Liver (tissue), 8 donors: ENCODE measurements at regions not wholly inside any gene's neighbourhood (a gene's known extent, or its start where the extent isn't known, plus 50 kb on each side); places are given as distances from the start of the nearest gene placed in this dataset.
A peak's percentile ranks its signal among the peaks of the same experiment; 100 is the strongest.

Source experiments
- DNase-seq: peaks from one replicate; pipeline ENCODE4 v3.0.0-alpha.2; 2017; ENCODE audit warnings: low spot score
- H3K27ac ChIP-seq, 2 donors: one replicate each; pipeline ENCODE4 v1.7.0; 2013; ENCODE audit warnings: inconsistent platforms in 2 of 2, low read length in 2 of 2, control low read depth in 1 of 2, low read depth in 1 of 2, mild to moderate bottlenecking in 1 of 2
- H3K27me3 ChIP-seq, 4 donors: one replicate each; pipeline versions ENCODE4 v1.6.1 to v1.7.0; 2013; ENCODE audit warnings: low read length in 3 of 4, inconsistent platforms in 1 of 4, mild to moderate bottlenecking in 1 of 4, moderate library complexity in 1 of 4; ENCODE audit not compliant: control insufficient read depth in 4 of 4, insufficient read depth in 4 of 4
- H3K36me3 ChIP-seq, 4 donors: one replicate each; pipeline versions ENCODE4 v1.6.1 to v1.7.0; 2013; ENCODE audit warnings: low read length in 3 of 4, mild to moderate bottlenecking in 3 of 4, low read depth in 1 of 4, moderate library complexity in 1 of 4; ENCODE audit not compliant: control insufficient read depth in 4 of 4, insufficient read depth in 3 of 4
- H3K4me1 ChIP-seq, 4 donors: one replicate each; pipeline versions ENCODE4 v1.6.1 to v1.7.0; 2013; ENCODE audit warnings: low read length in 3 of 4, mild to moderate bottlenecking in 3 of 4, moderate library complexity in 1 of 4; ENCODE audit not compliant: control insufficient read depth in 4 of 4, insufficient read depth in 4 of 4
- H3K4me3 ChIP-seq, 3 donors: one replicate each; pipeline versions ENCODE4 v1.6.1 to v1.7.0; 2013; ENCODE audit warnings: low read length in 3 of 3, control low read depth in 1 of 3, low read depth in 1 of 3, mild to moderate bottlenecking in 1 of 3
- H3K9ac ChIP-seq, 2 donors: one replicate each; pipeline ENCODE4 v1.7.0; 2013; ENCODE audit warnings: low read length in 2 of 2, mild to moderate bottlenecking in 2 of 2, moderate library complexity in 2 of 2, control low read depth in 1 of 2, low read depth in 1 of 2
- H3K9me3 ChIP-seq, 4 donors: one replicate each; pipeline versions ENCODE4 v1.6.1 to v1.7.0; 2013; ENCODE audit warnings: low read length in 3 of 4; ENCODE audit not compliant: control insufficient read depth in 4 of 4
- EGR1 ChIP-seq, 2 donors: IDR thresholded peaks; 2 replicates each; pipeline ENCODE4 v1.6.1; 2016 to 2018; ENCODE audit warnings: antibody characterized with exemption in 2 of 2, low read depth in 2 of 2
- FOXA1 ChIP-seq: IDR thresholded peaks from 2 replicates; pipeline ENCODE4 v1.6.1; 2016; ENCODE audit warnings: antibody characterized with exemption
- FOXA2 ChIP-seq: IDR thresholded peaks from 2 replicates; pipeline ENCODE4 v1.6.1; 2016; ENCODE audit warnings: antibody characterized with exemption
- GABPA ChIP-seq, 2 donors: IDR thresholded peaks in 1 of 2; conservative IDR thresholded peaks in 1 of 2; 2 replicates each; pipeline ENCODE4 v1.6.1; 2016; ENCODE audit warnings: antibody characterized with exemption in 2 of 2, mild to moderate bottlenecking in 1 of 2, moderate library complexity in 1 of 2
- HNF4A ChIP-seq, 2 donors: conservative IDR thresholded peaks; 2 replicates each; pipeline ENCODE4 v1.6.1; 2016; ENCODE audit warnings: antibody characterized with exemption in 2 of 2, mild to moderate bottlenecking in 2 of 2
- HNF4G ChIP-seq: IDR thresholded peaks from 2 replicates; pipeline ENCODE4 v1.6.1; 2016; ENCODE audit warnings: antibody characterized with exemption
- RAD21 ChIP-seq, 2 donors: IDR thresholded peaks; 2 replicates each; pipeline ENCODE4 v1.6.1; 2016; ENCODE audit warnings: antibody characterized with exemption in 2 of 2, mild to moderate bottlenecking in 2 of 2
- RXRA ChIP-seq, 2 donors: IDR thresholded peaks; 2 replicates each; pipeline ENCODE4 v1.6.1; 2017 to 2018; ENCODE audit warnings: antibody characterized with exemption in 2 of 2, mild to moderate bottlenecking in 1 of 2
- TAF1 ChIP-seq: conservative IDR thresholded peaks from 2 replicates; pipeline ENCODE4 v1.6.1; 2016; ENCODE audit warnings: antibody characterized with exemption, mild to moderate bottlenecking
- YY1 ChIP-seq: IDR thresholded peaks from 2 replicates; pipeline ENCODE4 v1.6.1; 2016; ENCODE audit warnings: antibody characterized with exemption, mild to moderate bottlenecking
- WGBS: extraction: QIAGEN DNeasy Blood & Tissue Kit; methylation state at CpG from one replicate; pipeline ENCODE4 v1.1.7; 2013; 5-methylcytosine and 5-hydroxymethylcytosine counted together
- TF ChIP-seq, protein P1 (sequence below): IDR thresholded peaks from 2 replicates; pipeline ENCODE4 v1.6.1; 2016; ENCODE audit warnings: antibody characterized with exemption
- TF ChIP-seq, protein P2 (sequence below): IDR thresholded peaks from 2 replicates; pipeline ENCODE4 v1.6.1; 2016; ENCODE audit warnings: antibody characterized with exemption
- TF ChIP-seq, protein P3 (sequence below): fragments of 150-350 bp; IDR thresholded peaks from 2 replicates; pipeline ENCODE4 v1.5.1; 2017; ENCODE audit warnings: improper control_type of control experiment, low read depth, low read length; ENCODE audit not compliant: missing input control
- TF ChIP-seq, protein P4 (sequence below): IDR thresholded peaks from 2 replicates; pipeline ENCODE4 v1.6.1; 2016; ENCODE audit warnings: antibody characterized with exemption
- donor health status: healthy.
- donor health status: healthy.
- donor health status: healthy.
- donor health status: healthy.
- donor health status: healthy.

DNA sequence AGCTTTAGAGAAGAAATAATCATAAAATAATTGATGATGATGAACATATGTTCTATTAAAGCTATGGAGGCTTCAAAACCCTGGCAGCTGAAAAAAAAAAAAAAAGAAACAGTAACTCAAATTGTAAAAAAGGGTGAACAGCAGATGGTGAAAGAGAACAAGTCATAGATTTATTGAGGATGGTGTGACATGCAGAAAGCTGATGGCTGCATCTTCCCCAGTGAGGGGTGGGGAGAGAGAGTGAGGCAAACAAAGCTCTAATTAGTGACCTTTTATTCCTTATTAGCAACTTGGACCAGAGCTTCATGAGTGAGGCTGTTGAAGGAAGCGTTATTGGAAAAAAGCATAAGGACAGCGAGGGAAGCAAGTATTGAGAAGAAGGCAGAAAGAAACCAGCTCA, 191.7 kb downstream of the EDN1 start:
- DNase-seq, result no peak
- WGBS, result 96% methylated on average over 2 of the region's 2 CpGs
- H3K27ac ChIP-seq, result no peak overlapping the region

DNA sequence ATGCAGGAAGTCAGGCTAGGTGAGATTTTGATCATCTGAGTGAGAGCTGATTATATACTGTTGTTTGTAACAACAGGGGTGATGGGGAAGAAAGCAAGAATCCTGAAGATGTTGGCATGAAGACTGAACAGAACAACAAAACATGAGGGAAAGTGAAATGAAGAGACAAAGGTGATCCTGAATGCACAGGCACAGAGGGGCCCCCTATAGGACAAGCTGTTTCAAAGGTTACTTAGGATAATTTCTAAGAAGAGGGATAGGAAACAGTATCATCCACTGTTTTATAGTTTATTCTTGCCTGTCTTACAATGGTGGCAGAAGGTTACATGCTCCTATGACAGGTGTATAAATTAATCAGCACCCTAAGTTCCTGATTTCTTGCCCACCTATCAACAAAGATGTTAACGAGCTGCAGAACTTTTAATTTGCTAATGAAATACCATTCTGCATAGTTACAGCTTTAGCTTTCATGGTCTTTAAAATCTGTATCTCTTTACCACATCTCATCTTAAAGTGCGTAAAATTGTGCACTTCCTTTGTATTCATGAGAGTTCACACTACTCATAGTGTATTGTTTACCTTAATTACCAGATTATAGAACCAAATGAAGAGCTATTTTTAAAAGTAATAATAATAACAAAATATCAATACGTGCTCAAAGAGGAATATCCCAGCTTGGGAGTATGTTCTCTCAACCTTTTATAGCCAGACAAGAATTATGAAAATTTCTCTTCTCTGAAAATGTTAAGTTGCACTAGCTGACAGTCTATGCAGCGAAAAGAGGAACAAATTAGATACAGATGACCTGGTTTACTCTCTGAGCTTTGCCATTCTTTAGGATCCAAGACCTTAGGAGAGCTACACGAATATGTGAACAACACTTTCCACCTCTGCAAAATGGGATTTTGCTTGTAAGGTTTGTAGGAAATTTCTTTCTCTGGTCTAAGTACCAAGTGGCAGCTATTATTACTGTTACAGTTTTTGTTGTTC, 192.5 kb downstream of the EDN1 start:
- no peak overlapping the region for H3K9ac ChIP-seq
- TF ChIP-seq RAD21 (IDR thresholded peaks at IDR 0.05) (peak; percentile 32 to 52), HNF4A (conservative IDR thresholded peaks at IDR 0.05) (no peak), FOXA1 (no peak), TAF1 (no peak), FOXA2 (no peak)
- TF ChIP-seq, protein P1, sequence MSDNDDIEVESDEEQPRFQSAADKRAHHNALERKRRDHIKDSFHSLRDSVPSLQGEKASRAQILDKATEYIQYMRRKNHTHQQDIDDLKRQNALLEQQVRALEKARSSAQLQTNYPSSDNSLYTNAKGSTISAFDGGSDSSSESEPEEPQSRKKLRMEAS, result no peak
- no peaks in the 10 kb centered on the region for H3K36me3 ChIP-seq
- no peaks in the 10 kb centered on the region for H3K4me1 ChIP-seq
- no peaks in the 10 kb centered on the region for H3K27me3 ChIP-seq
- DNase-seq, result no peak
- WGBS, result 90% methylated on average over 5 of the region's 5 CpGs
- H3K27ac ChIP-seq, result no peak overlapping the region
- H3K4me3 ChIP-seq, result no peak overlapping the region
- no peaks in the 10 kb centered on the region for H3K9me3 ChIP-seq

More for the DNA sequence above, 191.7 kb downstream of the EDN1 start:
- Histone ChIP-seq H3K9me3 (no peaks in the 10 kb centered on the region), H3K9ac (no peak overlapping the region), H3K27me3 (no peaks in the 10 kb centered on the region), H3K4me1 (no peaks in the 10 kb centered on the region), H3K4me3 (no peak overlapping the region), H3K36me3 (no peaks in the 10 kb centered on the region)
- TF ChIP-seq YY1, result no peak
- TF ChIP-seq, protein P1, result no peak
- TF ChIP-seq RXRA (IDR thresholded peaks at IDR 0.05), result no peak
- TF ChIP-seq, protein P2, sequence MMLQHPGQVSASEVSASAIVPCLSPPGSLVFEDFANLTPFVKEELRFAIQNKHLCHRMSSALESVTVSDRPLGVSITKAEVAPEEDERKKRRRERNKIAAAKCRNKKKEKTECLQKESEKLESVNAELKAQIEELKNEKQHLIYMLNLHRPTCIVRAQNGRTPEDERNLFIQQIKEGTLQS, result no peak
- no peak for TF ChIP-seq HNF4A (conservative IDR thresholded peaks at IDR 0.05)
- TF ChIP-seq FOXA1, result no peak
- TF ChIP-seq, protein P3, sequence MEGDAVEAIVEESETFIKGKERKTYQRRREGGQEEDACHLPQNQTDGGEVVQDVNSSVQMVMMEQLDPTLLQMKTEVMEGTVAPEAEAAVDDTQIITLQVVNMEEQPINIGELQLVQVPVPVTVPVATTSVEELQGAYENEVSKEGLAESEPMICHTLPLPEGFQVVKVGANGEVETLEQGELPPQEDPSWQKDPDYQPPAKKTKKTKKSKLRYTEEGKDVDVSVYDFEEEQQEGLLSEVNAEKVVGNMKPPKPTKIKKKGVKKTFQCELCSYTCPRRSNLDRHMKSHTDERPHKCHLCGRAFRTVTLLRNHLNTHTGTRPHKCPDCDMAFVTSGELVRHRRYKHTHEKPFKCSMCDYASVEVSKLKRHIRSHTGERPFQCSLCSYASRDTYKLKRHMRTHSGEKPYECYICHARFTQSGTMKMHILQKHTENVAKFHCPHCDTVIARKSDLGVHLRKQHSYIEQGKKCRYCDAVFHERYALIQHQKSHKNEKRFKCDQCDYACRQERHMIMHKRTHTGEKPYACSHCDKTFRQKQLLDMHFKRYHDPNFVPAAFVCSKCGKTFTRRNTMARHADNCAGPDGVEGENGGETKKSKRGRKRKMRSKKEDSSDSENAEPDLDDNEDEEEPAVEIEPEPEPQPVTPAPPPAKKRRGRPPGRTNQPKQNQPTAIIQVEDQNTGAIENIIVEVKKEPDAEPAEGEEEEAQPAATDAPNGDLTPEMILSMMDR, result no peak
- TF ChIP-seq RAD21 (IDR thresholded peaks at IDR 0.05), result no peak
- no peak for TF ChIP-seq EGR1 (IDR thresholded peaks at IDR 0.05; ENCODE audit: low read depth in 2 of 2)
- TF ChIP-seq HNF4G, result no peak
- TF ChIP-seq, protein P4, sequence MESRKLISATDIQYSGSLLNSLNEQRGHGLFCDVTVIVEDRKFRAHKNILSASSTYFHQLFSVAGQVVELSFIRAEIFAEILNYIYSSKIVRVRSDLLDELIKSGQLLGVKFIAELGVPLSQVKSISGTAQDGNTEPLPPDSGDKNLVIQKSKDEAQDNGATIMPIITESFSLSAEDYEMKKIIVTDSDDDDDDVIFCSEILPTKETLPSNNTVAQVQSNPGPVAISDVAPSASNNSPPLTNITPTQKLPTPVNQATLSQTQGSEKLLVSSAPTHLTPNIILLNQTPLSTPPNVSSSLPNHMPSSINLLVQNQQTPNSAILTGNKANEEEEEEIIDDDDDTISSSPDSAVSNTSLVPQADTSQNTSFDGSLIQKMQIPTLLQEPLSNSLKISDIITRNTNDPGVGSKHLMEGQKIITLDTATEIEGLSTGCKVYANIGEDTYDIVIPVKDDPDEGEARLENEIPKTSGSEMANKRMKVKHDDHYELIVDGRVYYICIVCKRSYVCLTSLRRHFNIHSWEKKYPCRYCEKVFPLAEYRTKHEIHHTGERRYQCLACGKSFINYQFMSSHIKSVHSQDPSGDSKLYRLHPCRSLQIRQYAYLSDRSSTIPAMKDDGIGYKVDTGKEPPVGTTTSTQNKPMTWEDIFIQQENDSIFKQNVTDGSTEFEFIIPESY, result no peak
- no peak for TF ChIP-seq GABPA (IDR thresholded peaks at IDR 0.05 in 1 of 2, conservative IDR thresholded peaks at IDR 0.05 in 1 of 2)
